SKM-1 (cell line): ENCODE measurements at regions not wholly inside any gene's neighbourhood (a gene's known extent, or its start where the extent isn't known, plus 50 kb on each side); places are given as distances from the start of the nearest gene placed in this dataset.

Source experiments
- DNase-seq: peaks from one replicate; lab custom pipeline; 2025; ENCODE audit not compliant: unreplicated experiment; lab: John Stamatoyannopoulos, UW

DNA sequence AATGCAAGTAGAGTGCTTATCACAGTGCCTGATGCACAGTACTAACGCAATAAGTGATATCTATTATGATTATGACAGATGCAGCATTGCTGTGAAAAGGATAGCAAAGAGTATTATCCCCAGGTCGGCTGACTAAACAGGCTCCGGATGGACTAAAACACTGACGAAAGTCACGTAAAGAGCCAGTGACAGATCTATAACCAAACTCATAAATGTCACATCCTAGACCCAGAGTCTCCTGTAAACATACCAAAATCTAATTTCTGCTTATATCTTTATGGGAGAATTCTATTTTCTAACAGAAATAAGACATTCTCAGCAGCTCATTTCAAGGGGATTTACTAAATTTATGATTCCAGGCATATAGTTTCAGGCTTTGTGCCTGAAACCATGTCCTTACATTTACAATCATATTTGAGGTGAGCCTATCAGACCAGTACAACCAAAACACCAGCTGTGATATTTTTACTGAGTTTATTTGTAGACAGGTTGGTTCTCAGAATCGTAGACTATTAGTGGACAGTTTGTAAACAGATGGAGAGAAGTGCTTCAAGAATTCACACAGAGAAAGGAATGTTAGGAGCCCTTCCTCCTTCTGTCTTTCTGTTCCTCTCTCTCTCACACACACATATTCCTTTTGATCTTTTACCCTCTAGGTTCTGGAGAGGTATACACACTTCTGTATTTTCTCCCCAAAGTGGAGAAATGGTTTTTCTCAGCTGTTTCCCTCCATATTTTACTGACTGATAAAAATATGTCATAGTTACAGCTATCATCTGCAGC, 52.4 kb upstream of the WDR26 start:
- DNase-seq: no peak

DNA sequence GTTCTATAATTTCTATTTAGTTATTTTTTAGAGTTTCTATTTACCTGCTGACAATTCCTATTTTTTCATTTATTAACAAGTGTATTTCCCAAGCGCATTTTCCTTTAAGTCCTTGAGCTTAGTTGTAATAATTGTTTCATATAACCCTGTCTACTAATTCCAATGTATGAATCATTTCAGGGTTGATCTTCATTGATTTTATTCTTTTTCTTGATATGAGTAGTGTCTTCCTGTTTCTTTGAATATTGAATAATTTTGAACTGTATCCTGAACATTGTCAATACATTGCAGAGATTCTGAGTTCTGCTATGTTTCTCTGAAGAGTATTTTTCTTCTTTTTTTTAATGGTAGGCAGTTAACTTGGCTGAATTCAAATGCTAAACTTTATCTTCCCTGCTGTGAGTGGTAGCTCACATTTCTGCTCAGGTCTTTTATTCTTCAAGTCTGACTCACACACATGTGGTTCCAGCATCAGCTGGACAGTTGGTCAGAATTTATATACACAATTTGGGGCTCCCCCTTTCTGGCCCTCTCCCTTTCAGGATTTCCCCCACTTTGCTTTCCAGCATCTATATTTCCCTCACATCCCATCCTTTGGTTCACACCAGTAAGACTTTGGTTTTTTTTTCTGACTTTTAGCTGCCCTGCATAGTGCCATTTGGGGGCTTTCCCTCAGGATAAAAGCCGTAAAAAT, 54.4 kb upstream of the WDR26 start:
- DNase-seq: no peak

DNA sequence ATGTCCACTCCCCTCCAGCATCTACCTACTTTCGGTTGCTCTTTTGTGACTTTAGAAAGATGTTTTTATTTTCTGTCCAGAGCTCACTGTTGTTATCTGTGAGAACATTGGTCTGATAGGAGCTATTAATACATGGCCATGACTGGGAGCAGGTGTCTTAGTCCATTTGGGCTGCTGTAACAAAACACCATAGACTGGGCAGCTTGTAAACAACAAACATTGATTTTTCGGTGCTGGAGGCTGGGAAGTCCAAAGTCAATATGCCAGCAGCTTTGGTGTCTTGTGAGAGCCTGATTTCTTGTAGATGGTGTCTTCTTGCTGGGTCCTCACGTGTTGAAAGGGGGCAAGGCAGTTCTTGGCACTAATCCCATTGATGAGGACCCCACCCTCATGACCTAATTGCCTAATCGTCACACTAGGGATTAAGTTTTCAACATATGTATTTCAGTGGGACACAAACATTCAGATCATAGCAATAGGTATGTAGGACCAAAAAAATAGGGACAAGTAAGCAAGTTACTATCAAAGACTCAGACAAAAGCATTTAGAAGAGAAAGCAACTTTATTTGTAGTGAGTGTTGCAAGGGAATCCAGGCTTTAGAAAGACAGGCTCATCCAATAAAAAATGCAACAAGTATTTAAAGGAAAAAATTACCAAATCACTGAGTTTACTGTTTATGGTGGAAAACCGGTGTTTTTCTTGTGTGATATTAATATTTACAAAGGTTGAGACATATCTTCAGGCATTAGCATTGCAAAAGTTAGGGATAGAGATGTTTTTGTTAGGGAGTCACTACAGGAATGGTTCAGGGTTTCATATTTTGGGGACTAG, 55.2 kb upstream of the WDR26 start:
- no peak for DNase-seq

DNA sequence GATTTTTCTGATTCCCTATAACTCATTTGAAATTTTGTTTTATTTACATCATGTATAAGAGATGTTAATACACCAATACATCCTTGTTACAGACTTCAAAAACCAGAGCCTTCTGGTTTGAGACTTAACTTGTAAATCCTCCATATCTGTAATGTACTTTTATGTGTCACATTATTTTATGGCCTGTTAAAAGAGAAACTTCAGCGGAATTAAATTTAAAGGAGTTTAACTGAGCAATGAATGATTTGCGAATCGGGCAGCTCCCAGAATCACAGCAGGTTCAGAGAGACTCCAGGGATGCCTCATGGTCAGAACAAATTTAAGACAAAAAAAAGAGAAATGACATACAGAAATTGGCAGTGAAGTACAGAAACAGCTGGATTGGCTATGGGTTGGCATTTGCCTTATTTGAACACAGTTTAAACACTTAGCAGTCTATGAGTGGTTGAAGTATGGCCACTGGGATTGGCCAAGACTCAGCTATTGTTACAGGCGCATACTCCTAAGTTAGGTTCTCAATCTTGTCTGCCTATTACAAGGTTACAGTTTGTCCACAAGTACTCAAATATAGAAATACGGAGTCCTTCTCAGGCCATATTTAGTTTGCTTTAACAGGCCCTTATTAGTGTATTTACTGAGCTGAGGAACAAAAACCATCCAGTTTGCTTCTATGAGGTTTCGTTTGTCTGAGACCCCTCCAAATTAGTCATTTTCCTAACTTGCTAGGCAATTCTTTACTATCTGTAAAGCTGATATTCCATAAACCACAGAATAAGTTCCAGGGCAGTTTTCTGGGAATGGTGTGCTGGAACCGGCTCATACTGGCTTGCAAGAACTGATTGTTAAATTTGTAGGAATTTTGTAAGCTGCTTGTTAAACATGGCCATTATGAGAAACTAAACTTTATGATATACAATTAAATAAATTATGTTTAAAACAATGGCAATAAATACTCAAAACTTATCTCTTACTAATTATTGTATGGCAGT, 56.2 kb upstream of the WDR26 start:
- no peak for DNase-seq

- no peak for DNase-seq
Measured at GRCh38 chr1:224492015-224492414, 57.4 kb upstream of the WDR26 start.

DNA sequence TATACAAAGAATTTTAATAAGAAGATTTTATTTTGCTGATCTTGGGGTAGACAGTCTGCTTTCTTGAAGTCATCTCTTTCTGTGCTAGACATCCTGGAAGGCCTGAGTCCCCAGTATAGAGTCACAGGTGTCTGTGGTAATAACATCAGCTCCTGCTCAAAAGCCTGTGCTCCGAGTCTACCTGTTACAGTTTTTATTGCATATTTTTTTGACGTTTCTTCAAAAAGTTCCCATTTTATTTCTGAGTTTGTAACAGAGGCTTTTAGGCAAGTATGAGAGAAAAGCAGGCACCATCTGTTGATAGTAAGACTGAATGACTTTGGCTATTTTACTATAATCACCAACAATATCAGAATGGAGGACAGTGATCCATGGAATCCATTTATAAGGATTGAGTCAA, 58.0 kb upstream of the WDR26 start:
- DNase-seq: no peak

DNA sequence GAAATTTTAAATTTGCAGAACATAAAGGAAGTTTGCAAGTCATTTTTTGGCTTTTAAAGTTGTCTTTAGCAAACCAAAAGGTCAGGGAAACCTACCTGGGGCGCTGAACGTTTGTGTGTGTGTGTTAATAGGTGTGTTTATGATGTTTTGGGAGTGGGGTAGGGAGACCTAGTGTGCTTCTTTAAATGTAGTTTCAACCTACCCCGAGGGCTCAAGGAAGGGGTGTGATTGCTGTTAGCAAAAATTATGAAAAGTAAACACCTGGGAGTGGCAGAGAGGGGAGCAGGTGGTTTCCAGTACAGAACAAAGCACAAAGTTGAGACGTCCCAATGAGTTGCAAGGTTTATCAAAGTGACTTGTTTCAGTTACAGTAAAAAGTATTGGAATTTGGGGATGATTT, 58.7 kb upstream of the WDR26 start:
- no peak for DNase-seq

- DNase-seq: no peak
Measured at GRCh38 chr1:224494343-224494742, 59.7 kb upstream of the WDR26 start.

GRCh38 chr1:224495866-224496265, 61.3 kb upstream of the WDR26 start:
- DNase-seq: no peak

GRCh38 chr1:224496826-224497225, 62.2 kb upstream of the WDR26 start:
- DNase-seq: no peak

GRCh38 chr1:224497714-224498573, 63.3 kb upstream of the WDR26 start:
- peak; percentile 89 for DNase-seq

DNA sequence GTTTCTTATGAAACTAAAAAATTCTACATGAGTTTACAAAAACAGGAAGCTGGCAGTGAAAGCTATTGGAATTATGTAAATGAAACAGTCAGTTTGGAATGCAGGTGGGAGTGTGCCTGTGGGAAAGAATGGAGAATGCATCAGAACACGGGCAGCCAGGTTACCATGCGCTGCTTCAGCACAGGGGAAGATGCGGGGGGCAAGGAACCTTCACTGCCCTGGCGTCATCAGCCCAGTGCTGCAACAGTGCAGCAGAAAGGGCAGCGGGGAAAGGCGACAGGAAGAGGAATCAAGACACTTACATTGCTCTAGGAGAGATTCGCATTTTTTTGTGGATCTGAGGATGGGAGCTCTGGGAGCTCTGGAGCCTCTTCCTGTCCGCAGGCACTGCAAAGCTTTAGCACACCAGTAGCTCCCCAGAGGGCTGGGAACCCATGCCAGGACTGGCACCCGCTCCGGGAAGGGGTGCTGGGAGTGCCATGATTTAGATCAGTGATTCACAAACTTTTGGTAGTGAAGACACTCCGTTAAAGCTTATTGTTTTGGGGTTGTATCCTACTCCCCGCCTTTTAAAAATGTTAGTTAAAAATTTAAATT, 64.1 kb upstream of the WDR26 start:
- no peak for DNase-seq

- no peak for DNase-seq
Measured at GRCh38 chr1:224499204-224499603, 64.6 kb upstream of the WDR26 start.

GRCh38 chr1:224500796-224501195, 66.2 kb upstream of the WDR26 start:
- no peak for DNase-seq

DNA sequence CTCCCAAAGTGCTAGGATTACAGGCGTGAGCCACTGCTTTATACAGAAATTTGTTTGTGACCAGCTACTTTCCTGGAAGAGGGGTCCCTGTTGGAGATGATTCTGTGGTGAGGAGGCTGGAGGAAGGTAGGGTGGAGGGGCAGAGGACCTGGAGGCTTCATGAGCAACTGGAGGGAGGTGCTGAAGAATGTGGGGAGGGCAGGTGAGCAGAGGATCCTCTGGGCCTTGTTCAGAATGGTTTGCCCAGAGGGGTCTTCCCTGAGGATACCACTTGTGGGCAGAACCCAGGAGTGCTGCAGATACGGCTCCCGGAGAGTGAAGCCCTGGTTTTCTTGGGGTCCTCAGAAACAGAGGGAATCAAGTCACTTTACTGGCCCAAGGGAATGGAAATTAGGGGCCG, 67.2 kb upstream of the WDR26 start:
- DNase-seq: no peak

DNA sequence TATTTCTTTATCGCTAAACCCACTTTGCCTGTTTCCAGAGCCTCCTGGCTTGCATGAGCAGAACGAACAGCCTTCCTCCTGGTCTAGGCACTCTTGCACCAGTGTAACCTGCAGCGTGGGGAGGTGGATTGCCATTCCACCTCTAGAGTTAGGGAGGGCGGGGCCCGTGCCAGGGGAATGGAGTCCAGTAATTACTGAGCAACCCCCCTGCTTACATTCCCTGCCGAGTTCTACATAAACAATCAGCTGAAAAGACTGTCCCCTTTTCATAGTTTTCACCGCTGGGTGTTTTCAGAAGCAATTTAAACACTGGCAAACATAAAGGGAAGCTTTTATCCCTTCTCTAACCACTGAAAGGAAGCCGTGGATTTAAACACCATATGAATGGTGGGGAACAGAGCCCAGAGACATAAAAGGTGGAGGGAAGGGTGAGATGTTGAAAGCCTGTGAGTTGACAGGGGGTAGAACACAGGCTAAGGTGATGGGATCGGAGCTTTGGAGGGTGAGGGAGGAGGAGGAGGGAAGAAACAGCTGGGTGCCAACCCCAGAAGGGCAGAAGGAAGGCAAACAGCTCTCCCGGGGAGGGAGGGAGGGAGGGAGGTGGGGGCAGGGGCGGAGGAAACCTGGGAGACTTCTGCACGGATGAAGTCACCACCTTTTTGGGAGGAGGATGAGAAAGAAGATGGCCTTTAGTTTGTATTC, 68.0 kb upstream of the WDR26 start:
- DNase-seq: no peak

GRCh38 chr1:224503161-224504118, 68.8 kb upstream of the WDR26 start:
- DNase-seq: peak; percentile 100
